Stimulated activated CD8-positive, alpha-beta memory T cell treated with anti-CD3 and anti-CD28 coated beads, Interleukin-2, amount 100 ng/mL, for 48 hours (primary cell): ENCODE measurements at regions not wholly inside any gene's neighbourhood (a gene's known extent, or its start where the extent isn't known, plus 50 kb on each side); places are given as distances from the start of the nearest gene placed in this dataset.
"Not testable (repeated sequence)": the region's sequence is repeated elsewhere in the genome, so short reads cannot be mapped to it uniquely, and the experiment has no call there.

Experiments
- DNase-seq, 2 donors: peaks; one replicate each; pipeline ENCODE4 v3.0.0-alpha.2; 2020; ENCODE audit warnings: low read depth in 2 of 2

GRCh38 chr3:127520993-127521392 is 69.5 kb downstream of the TPRA1 start:
- DNase-seq = no peak

- no peak for DNase-seq
Observed at GRCh38 chr3:127518456-127519081, 72.0 kb downstream of the TPRA1 start.

GRCh38 chr3:127512256-127512655 is 78.3 kb downstream of the TPRA1 start:
- no peak for DNase-seq

GRCh38 chr3:127501177-127501576 is 89.4 kb downstream of the TPRA1 start:
- DNase-seq = no peak

DNA sequence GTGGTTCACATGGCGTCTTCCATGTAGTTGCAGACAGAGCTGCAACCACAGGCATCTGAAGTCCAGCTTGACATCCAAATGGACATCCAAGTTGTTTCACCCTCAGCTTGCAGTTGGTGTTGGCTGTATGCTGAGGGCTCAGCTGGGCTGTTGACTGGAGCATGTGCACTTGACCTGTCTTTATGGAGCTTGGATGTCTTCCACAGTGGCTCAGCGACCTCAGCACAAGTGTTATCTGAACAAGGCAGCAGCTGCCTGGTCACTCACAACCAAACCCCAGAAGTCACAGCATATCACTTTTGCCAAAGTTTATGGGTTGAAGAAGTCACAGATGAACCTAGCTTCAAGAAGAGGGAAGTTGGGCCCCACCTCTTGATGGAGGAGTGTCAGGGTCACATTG is 92.9 kb downstream of the TPRA1 start:
- DNase-seq = no peak

DNA sequence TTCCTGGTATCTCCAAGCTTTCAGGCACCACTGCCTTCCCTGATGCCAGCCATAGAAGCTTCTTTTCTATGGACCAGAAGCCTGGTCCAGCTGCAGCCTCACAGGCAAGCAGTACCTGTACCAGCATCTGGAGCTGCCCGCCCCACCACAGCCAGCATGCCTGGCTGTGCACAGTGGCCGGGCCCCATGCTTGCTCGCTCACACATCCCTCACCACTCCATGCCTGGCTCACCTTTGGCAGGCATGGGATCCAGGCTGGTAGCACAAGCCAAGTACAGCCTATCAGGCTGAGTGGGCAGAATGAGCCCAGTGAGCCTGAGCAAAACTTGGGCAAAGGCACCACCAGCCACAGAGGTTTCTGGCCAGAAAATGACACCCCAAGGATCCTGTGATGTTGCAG is 93.4 kb downstream of the TPRA1 start:
- no peak for DNase-seq

- DNase-seq = no peak
Observed at GRCh38 chr3:127495821-127496655, 94.5 kb downstream of the TPRA1 start.

DNA sequence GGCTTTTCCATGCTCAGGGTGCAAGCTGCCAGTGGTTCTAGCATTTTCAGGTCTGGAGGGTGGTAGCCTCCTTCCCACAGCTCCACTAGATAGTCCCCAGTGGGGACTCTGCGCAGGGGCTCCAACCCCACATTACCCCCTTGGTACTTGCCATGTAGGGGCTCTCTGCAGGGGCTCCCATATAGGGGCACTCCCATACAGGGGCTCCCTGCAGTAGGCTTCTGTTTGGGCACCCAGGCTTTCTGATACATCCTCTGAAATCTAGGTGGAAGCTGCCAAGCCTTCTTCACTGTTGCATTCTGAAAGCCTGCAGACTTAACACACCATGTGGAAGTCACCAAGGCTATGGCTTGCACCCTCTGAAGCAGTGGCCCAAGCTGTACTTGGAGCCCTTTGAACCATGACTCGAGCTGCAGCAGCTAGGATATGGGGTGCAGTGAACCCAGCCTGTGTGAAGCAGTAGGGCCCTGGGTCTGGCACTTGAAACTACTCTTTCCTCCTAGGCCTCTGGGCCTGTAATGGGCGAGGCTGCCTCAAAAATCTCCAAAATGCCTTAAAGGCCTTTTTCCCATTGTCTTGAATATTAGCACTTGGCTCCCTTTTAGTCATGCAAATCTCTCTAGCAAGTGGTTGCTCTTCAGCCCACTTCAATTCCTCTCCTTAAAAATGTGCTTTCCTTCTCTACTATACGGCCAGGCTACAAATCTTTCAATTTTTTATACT is 96.4 kb downstream of the TPRA1 start:
- DNase-seq = no peak

GRCh38 chr3:127492426-127492825 is 98.1 kb downstream of the TPRA1 start:
- DNase-seq = no peak

DNA sequence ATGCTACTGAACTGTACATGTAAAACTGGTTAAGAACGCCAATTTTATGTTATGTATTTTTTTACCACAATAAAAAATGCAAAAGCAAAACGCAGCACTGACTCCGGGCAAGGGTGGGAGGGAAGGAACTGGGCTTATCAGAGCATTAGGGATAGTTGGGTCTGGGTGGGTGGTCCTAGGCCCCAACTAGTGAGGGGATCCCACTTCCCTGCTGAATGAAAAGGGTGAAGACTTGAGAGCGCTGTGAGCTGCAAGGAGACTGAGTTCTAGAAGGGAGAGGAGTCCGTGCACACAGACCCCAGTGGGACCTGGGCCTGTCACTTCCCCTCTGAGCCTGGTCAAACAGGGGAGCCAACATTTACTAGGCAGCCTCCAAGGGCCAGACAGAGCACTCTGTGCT is 98.6 kb downstream of the TPRA1 start:
- no peak for DNase-seq

DNA sequence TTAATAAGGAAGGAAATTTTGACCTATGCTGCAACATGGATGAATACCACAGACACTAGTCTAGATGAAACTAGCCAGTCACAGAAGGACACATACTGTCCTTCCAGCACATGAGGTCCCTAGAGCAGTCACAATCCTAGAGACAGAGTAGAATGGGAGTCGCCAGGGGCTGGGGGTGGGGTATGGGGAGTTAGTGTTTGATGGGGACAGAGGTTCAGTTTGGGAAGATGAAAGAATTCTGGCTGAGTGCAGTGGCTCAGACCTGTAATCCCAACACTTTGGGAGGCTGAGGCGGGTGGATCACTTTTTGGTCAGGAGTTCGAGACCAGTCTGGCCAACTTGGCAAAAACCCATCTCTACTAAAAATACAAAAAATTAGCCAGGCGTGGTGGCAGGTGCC is 99.2 kb downstream of the TPRA1 start:
- no peak for DNase-seq

GRCh38 chr3:127491024-127491305 is 99.6 kb downstream of the TPRA1 start:
- not testable (repeated sequence) for DNase-seq

DNA sequence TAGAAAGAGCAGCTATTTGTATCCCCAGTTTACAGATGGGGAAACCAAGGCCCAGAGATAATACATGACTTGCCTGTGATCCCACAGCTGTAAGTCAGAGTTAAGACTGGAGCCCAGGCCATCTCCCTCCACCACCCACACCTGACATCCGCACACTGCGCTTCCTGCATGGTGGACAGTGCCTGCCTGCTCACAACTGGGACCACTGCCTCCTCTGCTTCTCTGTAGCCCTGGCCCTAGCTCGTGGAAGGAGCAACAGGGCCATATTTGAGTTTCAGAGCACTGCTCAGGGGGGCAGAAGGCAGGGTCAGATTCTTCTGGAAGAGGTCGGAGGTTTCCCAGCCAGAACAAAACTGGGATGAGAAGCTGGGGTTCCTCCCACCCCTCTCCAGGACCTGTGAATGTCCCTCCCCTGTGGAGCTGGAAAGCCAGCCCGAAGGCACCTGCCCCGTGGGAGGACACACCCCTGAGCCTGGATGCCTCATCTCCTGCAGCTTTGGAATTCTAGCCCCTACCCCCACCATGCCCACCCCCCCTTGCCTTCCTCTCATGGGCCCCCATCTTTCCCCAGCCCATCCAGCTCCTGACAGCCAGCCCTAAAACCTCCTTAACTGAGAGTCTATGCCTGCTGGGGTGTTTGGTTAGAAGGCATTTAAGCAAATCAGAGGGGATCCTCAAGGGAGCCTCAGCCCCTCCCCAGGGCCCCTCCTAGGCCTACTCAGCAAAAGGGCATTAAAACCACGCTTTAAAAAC is 100.1 kb downstream of the TPRA1 start:
- no peak for DNase-seq

GRCh38 chr3:127489357-127489756 is 101.2 kb downstream of the TPRA1 start:
- no peak for DNase-seq

GRCh38 chr3:127488740-127489139 is 101.8 kb downstream of the TPRA1 start:
- no peak for DNase-seq

GRCh38 chr3:127488141-127488672 is 102.3 kb downstream of the TPRA1 start:
- no peak for DNase-seq

GRCh38 chr3:127487196-127487595 is 103.3 kb downstream of the TPRA1 start:
- no peak for DNase-seq

DNA sequence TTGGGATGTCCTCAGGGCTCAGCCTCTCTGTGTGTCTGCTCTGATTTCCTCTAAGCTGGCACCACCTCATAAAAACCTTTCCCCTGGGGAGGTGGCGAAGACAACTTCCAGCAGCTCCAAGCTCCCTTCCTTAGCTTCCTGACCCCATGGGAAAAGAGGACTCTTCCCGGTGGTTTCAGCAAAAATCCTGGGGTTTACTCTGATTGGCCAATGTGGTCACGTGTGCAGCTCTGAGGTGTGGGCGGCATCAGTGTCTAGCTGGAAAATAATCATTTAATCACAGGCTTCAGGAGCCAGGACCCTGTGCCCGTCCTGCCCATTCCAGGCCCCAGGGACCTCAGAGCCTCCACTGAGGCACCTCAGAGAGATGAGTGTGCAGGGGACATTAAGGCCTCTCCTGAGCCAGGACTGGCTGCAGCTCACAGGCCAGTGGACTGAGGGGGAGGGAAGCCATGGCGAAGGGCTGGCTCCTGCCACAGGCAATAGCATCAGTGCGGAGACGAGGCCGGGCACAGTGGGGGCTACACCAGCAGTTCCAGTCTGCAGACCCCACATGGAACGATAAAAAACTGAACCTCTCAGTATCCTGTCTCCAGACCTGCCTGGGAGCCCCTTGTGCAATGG is 104.1 kb downstream of the TPRA1 start:
- no peak for DNase-seq

DNA sequence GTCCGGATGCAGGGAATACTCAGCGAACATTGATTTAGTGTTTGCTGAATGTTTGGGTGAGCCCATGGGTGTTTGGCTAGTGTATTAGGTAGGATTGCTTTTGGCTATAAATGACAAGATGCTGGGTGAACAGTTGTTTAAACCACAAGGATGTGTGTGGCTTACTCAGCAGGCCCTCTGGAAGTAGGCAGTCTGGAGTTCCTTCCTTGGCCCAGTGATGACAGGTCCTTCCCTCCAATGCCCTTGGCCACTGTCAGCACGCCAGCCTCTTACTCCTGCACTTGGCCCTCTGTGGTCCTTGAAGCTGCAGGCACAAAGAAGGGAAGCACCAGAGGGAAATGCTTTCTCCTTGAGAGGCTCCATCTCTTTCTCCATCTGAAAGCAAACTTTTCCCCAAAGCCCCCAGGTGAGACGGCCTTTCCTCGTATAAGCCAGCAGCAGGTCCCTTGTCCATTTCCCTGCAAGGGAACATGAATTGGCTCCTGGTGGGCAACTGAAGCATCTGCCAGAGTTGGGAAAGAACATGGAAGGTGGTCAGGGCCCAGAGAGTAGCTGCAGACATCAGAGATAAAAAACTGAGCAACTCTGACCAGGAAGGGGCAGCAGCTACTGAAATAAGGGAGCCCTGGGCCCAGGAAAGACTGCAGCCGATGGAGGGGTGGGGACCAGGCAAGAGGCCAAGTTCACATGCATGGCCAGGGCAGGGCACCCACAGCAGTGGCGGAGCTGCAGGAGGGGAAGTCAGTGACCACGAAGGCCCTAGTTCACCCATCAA is 105.0 kb downstream of the TPRA1 start:
- DNase-seq = no peak

DNA sequence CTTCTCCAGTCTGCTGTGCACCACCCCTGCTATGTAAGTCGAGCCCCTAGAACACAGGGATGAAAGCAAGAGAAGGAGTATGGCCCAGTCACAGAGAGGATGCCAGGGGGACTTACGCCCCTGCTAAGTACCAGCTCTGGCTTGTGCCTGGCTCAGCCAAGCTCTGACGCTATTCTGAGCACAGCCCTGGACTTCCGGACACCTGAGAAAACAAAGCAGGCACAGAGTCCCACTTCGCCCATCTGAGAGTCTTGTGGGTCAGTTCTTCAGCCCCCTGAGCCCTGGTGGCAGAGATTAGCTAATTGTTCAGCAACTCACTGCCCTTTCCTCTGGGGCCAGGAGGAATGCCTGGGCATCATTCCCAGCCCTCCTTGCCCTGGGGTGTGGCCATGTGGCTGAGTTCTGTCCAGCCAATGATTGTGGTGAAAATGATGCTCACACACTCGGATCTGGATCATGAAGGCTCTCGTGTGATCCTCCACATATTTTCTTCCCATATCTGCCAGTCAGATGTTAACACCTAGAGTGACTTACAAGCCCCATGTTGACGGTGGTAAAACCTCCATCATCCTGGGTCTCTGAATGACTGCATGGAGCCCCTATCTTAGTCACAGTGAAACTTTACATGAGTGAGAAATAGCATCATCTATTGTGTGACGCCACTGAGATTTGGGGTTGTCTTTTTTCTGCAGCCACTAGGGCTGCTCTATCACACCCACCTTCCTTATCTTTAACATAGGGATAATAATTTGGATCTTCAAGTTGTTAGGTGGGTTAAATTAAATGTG is 105.7 kb downstream of the TPRA1 start:
- DNase-seq = no peak
